GM12865 (cell line): ENCODE measurements at regions not wholly inside any gene's neighbourhood (a gene's known extent, or its start where the extent isn't known, plus 50 kb on each side); places are given as distances from the start of the nearest gene placed in this dataset.

Experiments
- DNase-seq: peaks from one replicate; pipeline ENCODE4 v3.0.0; 2010; ENCODE audit warnings: low read depth
- H3K4me3 ChIP-seq: 2 replicates; pipeline ENCODE4 v1.5.1; 2011; ENCODE audit warnings: mild to moderate bottlenecking, low read depth, low read length, control low read depth
- TF ChIP-seq, protein P1 (sequence below): IDR thresholded peaks from 2 replicates; pipeline ENCODE4 v1.5.1; 2011; ENCODE audit warnings: low read length, control low read depth, low read depth, inconsistent platforms; ENCODE audit not compliant: insufficient read depth; ENCODE audit errors: missing control alignments

DNA sequence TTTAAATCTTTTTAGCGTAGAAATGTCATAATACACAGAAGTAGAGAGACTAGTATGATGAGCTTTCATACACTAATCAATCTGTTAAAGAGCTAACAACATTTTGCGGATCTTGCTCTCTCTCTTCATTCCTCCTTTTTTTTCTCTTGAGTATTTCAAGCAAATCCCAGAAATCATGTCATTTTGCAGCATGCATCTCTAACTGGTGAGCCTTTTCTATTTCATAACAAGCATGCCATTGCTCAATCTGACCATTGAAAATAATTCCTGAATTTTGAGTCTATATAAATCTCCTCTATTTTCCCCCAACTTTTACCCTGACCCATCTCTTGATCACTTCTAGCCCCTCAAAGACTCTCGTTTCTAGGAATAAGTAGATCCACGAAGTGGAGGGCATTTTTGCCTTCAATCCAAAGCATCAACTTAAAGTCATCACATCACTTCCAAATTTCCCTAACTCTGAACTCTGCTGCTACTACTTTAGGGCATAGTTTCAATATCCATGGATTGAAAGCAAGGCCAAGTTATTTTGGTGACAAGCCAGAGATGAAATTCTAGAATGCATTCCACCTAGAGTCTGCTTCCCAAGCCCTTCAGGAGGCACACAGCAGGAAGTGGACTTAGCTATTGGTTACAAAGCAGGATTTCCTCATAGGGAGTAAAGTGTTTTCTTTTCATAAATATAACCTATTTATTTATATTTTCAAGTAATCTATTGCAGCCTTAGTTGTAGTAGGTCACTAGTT, 253.5 kb upstream of the ZPLD1 start:
- DNase-seq = no peak
- TF ChIP-seq, protein P1, sequence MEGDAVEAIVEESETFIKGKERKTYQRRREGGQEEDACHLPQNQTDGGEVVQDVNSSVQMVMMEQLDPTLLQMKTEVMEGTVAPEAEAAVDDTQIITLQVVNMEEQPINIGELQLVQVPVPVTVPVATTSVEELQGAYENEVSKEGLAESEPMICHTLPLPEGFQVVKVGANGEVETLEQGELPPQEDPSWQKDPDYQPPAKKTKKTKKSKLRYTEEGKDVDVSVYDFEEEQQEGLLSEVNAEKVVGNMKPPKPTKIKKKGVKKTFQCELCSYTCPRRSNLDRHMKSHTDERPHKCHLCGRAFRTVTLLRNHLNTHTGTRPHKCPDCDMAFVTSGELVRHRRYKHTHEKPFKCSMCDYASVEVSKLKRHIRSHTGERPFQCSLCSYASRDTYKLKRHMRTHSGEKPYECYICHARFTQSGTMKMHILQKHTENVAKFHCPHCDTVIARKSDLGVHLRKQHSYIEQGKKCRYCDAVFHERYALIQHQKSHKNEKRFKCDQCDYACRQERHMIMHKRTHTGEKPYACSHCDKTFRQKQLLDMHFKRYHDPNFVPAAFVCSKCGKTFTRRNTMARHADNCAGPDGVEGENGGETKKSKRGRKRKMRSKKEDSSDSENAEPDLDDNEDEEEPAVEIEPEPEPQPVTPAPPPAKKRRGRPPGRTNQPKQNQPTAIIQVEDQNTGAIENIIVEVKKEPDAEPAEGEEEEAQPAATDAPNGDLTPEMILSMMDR = no peak
- no peak overlapping the region for H3K4me3 ChIP-seq

DNA sequence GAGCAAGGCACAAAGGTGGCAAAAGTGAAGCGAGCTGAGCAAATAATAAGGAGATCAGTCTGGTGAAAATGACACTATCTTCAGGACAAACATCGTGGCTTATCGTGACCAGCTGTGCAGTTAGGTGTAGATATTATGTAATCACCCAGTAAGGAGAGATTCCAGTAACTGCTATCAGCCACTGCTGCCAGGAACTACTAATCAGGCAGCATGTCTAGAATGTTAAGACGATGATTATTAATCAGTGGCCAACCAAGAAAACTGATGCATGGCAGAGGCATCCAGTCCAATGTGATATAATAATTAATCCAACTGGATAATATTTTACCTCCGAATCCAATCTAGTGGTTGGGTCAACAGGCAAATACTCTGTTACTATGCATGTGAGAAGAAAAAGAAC, 252.7 kb upstream of the ZPLD1 start:
- DNase-seq = no peak

GRCh38 chr3:102183186-102183585, 251.6 kb upstream of the ZPLD1 start:
- DNase-seq = no peak
- H3K4me3 ChIP-seq = no peak overlapping the region
- TF ChIP-seq, protein P1 = no peak

More for the DNA sequence above, 252.7 kb upstream of the ZPLD1 start:
- TF ChIP-seq, protein P1 = no peak
- no peak overlapping the region for H3K4me3 ChIP-seq

DNA sequence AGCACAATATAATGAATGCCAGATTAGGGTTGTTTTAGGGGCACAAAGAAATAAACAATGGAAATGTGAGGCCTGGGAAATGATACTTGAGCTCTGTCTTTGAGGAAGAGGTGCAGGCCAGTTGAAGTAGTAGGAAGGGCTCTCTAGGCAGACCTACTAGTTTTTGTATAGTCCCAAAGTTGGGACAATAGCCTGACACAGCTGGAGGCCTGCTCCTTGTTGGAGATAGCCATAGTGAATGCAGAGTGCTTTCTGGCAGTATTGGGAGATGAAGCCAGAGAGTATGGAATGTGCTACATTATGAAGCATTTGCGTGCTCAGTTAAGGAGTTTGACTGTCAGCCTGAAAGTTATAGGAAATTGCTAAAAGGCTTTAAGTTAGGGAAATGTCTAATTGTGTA, 251.2 kb upstream of the ZPLD1 start:
- DNase-seq = no peak
- TF ChIP-seq, protein P1 = no peak
- no peak overlapping the region for H3K4me3 ChIP-seq

DNA sequence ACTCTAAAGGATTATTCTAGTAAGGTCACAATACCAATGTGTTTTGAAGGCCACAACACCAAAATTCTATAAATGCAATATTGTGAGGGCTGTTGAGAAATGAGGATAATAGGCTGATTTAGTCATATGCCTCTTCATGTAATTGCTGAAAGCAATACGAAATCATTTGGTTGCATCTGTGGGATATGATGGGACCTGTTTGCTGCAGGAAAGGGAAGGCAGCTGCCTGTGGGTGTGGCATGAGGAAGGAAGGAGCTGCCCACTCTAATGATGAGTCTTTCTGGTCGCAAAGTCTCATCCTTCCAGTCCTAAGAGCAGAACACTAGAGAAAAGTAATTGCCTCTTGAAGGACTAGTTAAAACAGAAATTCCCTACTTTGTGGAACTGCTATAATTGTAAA, 245.3 kb upstream of the ZPLD1 start:
- DNase-seq = no peak
- H3K4me3 ChIP-seq = no peak overlapping the region
- TF ChIP-seq, protein P1 = no peak

DNA sequence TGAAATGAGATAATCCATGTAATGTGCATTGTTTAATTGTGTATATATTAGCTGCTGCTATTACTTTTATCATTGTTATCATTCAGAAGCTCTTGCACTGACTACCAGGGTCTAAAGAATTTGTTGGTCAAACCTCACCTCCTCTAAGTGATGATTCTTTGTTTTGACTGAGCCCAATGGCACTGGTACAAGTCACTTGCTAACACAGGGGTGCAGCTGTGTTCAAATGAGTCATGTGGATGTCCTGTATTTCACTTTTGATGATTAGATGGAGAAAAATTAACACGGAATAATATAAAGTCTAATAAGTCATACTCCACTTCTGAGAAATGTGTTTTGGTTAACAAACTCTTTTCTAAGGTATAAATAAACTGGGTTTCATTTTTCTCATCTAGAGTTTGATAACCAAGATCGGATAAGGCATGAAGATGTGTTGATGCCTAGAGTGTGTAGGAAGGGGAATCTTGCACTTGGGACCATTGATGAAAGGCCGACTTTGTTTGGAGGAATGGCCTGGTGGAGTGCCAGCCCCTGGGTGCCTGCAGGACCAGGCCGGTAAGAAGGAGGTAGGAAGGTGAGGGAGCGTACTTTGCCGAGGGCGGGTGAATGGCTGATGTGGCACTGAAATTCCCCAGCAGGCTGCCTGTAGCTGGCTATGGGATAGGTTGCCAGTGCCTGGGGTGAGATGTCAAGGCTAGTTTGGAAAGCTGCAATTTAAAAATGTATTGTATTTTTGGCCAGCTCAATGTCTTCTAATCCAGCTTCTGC, 244.7 kb upstream of the ZPLD1 start:
- DNase-seq = no peak

More for the DNA sequence above, 244.7 kb upstream of the ZPLD1 start:
- TF ChIP-seq, protein P1 = no peak
- no peak overlapping the region for H3K4me3 ChIP-seq
